H1 (cell line): ENCODE measurements at regions not wholly inside any gene's neighbourhood (a gene's known extent, or its start where the extent isn't known, plus 50 kb on each side); places are given as distances from the start of the nearest gene placed in this dataset.

Experiments used
- CTCF ChIA-PET: fragments of 300-600 bp; sonication (Branson Sonifier 250); formaldehyde crosslinking; loops from one replicate; lab custom pipeline; 2021; ENCODE audit not compliant: partially characterized antibody; lab: Charles Lee
- POLR2A ChIA-PET: fragments of 300-600 bp; sonication (Branson Sonifier 250); formaldehyde crosslinking; loops from one replicate; lab custom pipeline; 2021; ENCODE audit warnings: inconsistent platforms; ENCODE audit not compliant: partially characterized antibody; lab: Charles Lee
- DNase-seq, 2 experiments: peaks; one replicate each; pipeline versions ENCODE4 v3.0.0 to v3.0.0-alpha.2; 2010 to 2022; ENCODE audit warnings: low spot score in 2 of 2, low read depth in 1 of 2, mixed read lengths in 1 of 2
- FAIRE-seq: peaks from 2 replicates; lab custom pipeline; 2011; peaks lifted over from hg19 to GRCh38; lab: Jason Lieb, UNC
- H2AFZ ChIP-seq: 2 replicates; pipeline ENCODE4 v1.8.1; 2012; ENCODE audit warnings: low read length, inconsistent platforms
- H2AK5ac ChIP-seq: 2 replicates; pipeline ENCODE4 v1.6.1; 2013; ENCODE audit warnings: low read depth, low read length
- H2BK120ac ChIP-seq: replicated peaks from 2 replicates; pipeline ENCODE3; 2013; ENCODE audit warnings: low read depth, low read length, inconsistent platforms
- H2BK12ac ChIP-seq: 2 replicates; pipeline ENCODE4 v1.6.1; 2013; ENCODE audit warnings: low read depth, low read length
- H2BK15ac ChIP-seq: 2 replicates; pipeline ENCODE4 v1.6.1; 2013; ENCODE audit warnings: low read length
- H2BK20ac ChIP-seq: 2 replicates; pipeline ENCODE4 v1.6.1; 2013; ENCODE audit warnings: low read length
- H2BK5ac ChIP-seq: 2 replicates; pipeline ENCODE4 v1.6.1; 2013; ENCODE audit warnings: low read depth, low read length
- H3K14ac ChIP-seq: 2 replicates; pipeline ENCODE4 v1.6.1; 2013; ENCODE audit warnings: inconsistent platforms; ENCODE audit not compliant: insufficient read length
- H3K18ac ChIP-seq: 2 replicates; pipeline ENCODE4 v1.6.1; 2013; ENCODE audit warnings: low read length; ENCODE audit errors: extremely low read depth
- H3K23ac ChIP-seq: 2 replicates; pipeline ENCODE4 v1.6.1; 2013; ENCODE audit warnings: inconsistent platforms; ENCODE audit not compliant: insufficient read length
- H3K23me2 ChIP-seq: 2 replicates; pipeline ENCODE4 v1.6.1; 2013; ENCODE audit warnings: low read depth, low read length
- H3K27ac ChIP-seq: 2 replicates; pipeline ENCODE4 v1.6.1; 2011; ENCODE audit warnings: low read depth, low read length, inconsistent platforms
- H3K27me3 ChIP-seq, 4 experiments: replicated peaks in 1 of 4; 1 replicate in 1 of 4; 2 replicates in 3 of 4; pipeline versions ENCODE4 v1.6.1 to v1.8.1; 2011 to 2013; ENCODE audit warnings: low read length in 3 of 4, mild to moderate bottlenecking in 3 of 4, inconsistent platforms in 2 of 4, mixed read lengths in 2 of 4, moderate library complexity in 1 of 4; ENCODE audit not compliant: control insufficient read depth in 3 of 4, insufficient read depth in 3 of 4; ENCODE audit errors: extremely low read depth in 1 of 4
- H3K36me3 ChIP-seq, 4 experiments: 2 replicates each; pipeline versions ENCODE4 v1.6.1 to v1.8.1; 2011 to 2013; ENCODE audit warnings: mild to moderate bottlenecking in 4 of 4, low read length in 3 of 4, moderate library complexity in 2 of 4, control low read depth in 1 of 4, inconsistent platforms in 1 of 4; ENCODE audit not compliant: insufficient read depth in 4 of 4, control insufficient read depth in 2 of 4
- H3K4ac ChIP-seq: replicated peaks from 2 replicates; pipeline ENCODE3; 2013; ENCODE audit warnings: low read length, low read depth, mixed read lengths, inconsistent platforms; ENCODE audit not compliant: insufficient read length
- H3K4me1 ChIP-seq, 4 experiments: replicated peaks in 1 of 4; 1 replicate in 1 of 4; 2 replicates in 3 of 4; pipeline versions ENCODE4 v1.6.1 to v1.8.1; 2011 to 2013; ENCODE audit warnings: low read length in 3 of 4, inconsistent platforms in 2 of 4, mixed read lengths in 1 of 4; ENCODE audit not compliant: insufficient read depth in 4 of 4, control insufficient read depth in 3 of 4
- H3K4me2 ChIP-seq, 2 experiments: 2 replicates each; pipeline versions ENCODE4 v1.6.1 to v1.8.1; 2011 to 2013; ENCODE audit warnings: low read depth in 2 of 2, low read length in 2 of 2, control low read depth in 1 of 2, inconsistent platforms in 1 of 2, mild to moderate bottlenecking in 1 of 2; ENCODE audit not compliant: insufficient read depth in 1 of 2
- H3K4me3 ChIP-seq, 4 experiments: fragments of 200-600, 300-600 bp in 1 of 4; sonication (generic), shearing (Covaris generic), sonication (Bioruptor Twin) in 1 of 4; 2 replicates each; pipeline versions ENCODE4 v1.5.1 to v1.8.1; 2011 to 2016; ENCODE audit warnings: low read length in 4 of 4, low read depth in 3 of 4, control low read depth in 2 of 4, inconsistent platforms in 2 of 4, mild to moderate bottlenecking in 2 of 4, mixed read lengths in 1 of 4, moderate library complexity in 1 of 4; ENCODE audit not compliant: insufficient read depth in 2 of 4; ENCODE audit errors: extremely low read depth in 1 of 4
- H3K56ac ChIP-seq: replicated peaks from 2 replicates; pipeline ENCODE3; 2013; ENCODE audit warnings: low read depth, mild to moderate bottlenecking, mixed read lengths, low read length, inconsistent platforms; ENCODE audit not compliant: insufficient read length
- H3K79me1 ChIP-seq: 2 replicates; pipeline ENCODE4 v1.6.1; 2013; ENCODE audit warnings: low read depth, low read length, control low read depth
- H3K79me2 ChIP-seq, 2 experiments: 2 replicates each; pipeline versions ENCODE4 v1.6.1 to v1.8.1; 2012 to 2013; ENCODE audit warnings: low read length in 2 of 2, mild to moderate bottlenecking in 2 of 2, inconsistent platforms in 1 of 2; ENCODE audit not compliant: insufficient read depth in 2 of 2, control insufficient read depth in 1 of 2
- H3K9ac ChIP-seq, 4 experiments: replicated peaks in 1 of 4; 1 replicate in 1 of 4; 2 replicates in 3 of 4; pipeline versions ENCODE4 v1.6.1 to v1.8.1; 2011 to 2013; ENCODE audit warnings: low read depth in 3 of 4, low read length in 3 of 4, control low read depth in 2 of 4, mild to moderate bottlenecking in 2 of 4, moderate library complexity in 2 of 4, inconsistent platforms in 1 of 4; ENCODE audit errors: extremely low read depth in 1 of 4
- H3K9me3 ChIP-seq, 2 experiments: 2 replicates each; pipeline versions ENCODE4 v1.6.1 to v1.8.1; 2012 to 2013; ENCODE audit warnings: mild to moderate bottlenecking in 2 of 2, moderate library complexity in 2 of 2, control low read depth in 1 of 2, inconsistent platforms in 1 of 2, low read depth in 1 of 2, low read length in 1 of 2, mixed read lengths in 1 of 2; ENCODE audit not compliant: insufficient read depth in 2 of 2
- H4K20me1 ChIP-seq, 2 experiments: replicated peaks in 1 of 2; 2 replicates each; pipeline versions ENCODE3 to v1.8.1; 2011 to 2013; ENCODE audit warnings: inconsistent platforms in 2 of 2, low read length in 2 of 2, mild to moderate bottlenecking in 1 of 2; ENCODE audit not compliant: insufficient read depth in 2 of 2, control insufficient read depth in 1 of 2
- H4K5ac ChIP-seq: 2 replicates; pipeline ENCODE4 v1.6.1; 2013; ENCODE audit warnings: low read length, low read depth, mixed read lengths, inconsistent platforms; ENCODE audit not compliant: insufficient read length
- H4K8ac ChIP-seq: 2 replicates; pipeline ENCODE4 v1.8.0; 2013; ENCODE audit warnings: mild to moderate bottlenecking, moderate library complexity, low read length, inconsistent platforms; ENCODE audit not compliant: insufficient read depth; ENCODE audit errors: extremely low read depth
- H4K91ac ChIP-seq: replicated peaks from 2 replicates; pipeline ENCODE3; 2013; ENCODE audit warnings: low read length, mixed read lengths, inconsistent platforms; ENCODE audit not compliant: insufficient read length
- BACH1 ChIP-seq: IDR thresholded peaks from 2 replicates; pipeline ENCODE4 v1.6.1; 2012; ENCODE audit warnings: low read length, improper control_type of control experiment
- E2F6 ChIP-seq: IDR thresholded peaks from 2 replicates; pipeline ENCODE4 v1.6.1; 2012; ENCODE audit warnings: inconsistent platforms
- EZH2 ChIP-seq: fragments of 200-600 bp; sonication (generic); IDR thresholded peaks from 2 replicates; pipeline ENCODE4 v1.7.1; 2012; ENCODE audit warnings: low read depth, mild to moderate bottlenecking, moderate library complexity, low read length, inconsistent platforms; ENCODE audit not compliant: severe bottlenecking
- GABPA ChIP-seq: IDR thresholded peaks from 2 replicates; pipeline ENCODE4 v1.6.1; 2011; ENCODE audit warnings: mild to moderate bottlenecking, low read length, moderate library complexity, borderline replicate concordance; ENCODE audit not compliant: insufficient read depth
- GTF2F1 ChIP-seq: IDR thresholded peaks from 2 replicates; pipeline ENCODE4 v1.6.1; 2012; ENCODE audit warnings: low read depth, low read length, improper control_type of control experiment, borderline replicate concordance
- HDAC2 ChIP-seq, 2 experiments: fragments of 300-600 bp in 1 of 2; sonication (generic) in 1 of 2; IDR thresholded peaks; 2 replicates each; pipeline ENCODE4 v1.6.1; 2011 to 2012; ENCODE audit warnings: low read depth in 2 of 2, low read length in 2 of 2, mild to moderate bottlenecking in 2 of 2, moderate library complexity in 2 of 2, borderline replicate concordance in 1 of 2, inconsistent platforms in 1 of 2
- JUN ChIP-seq: IDR thresholded peaks from 2 replicates; pipeline ENCODE4 v1.6.1; 2011; ENCODE audit warnings: low read depth, mild to moderate bottlenecking, improper control_type of control experiment, low read length
- JUND ChIP-seq: IDR thresholded peaks from 2 replicates; pipeline ENCODE4 v1.6.1; 2011; ENCODE audit warnings: mild to moderate bottlenecking, improper control_type of control experiment, low read length
- PHF8 ChIP-seq: fragments of 200-600 bp; sonication (generic); conservative IDR thresholded peaks from 2 replicates; pipeline ENCODE4 v1.7.1; 2012; ENCODE audit warnings: low read depth, mild to moderate bottlenecking, inconsistent platforms, low read length, moderate library complexity
- RAD21 ChIP-seq, 2 experiments: IDR thresholded peaks in 1 of 2; conservative IDR thresholded peaks in 1 of 2; 2 replicates each; pipeline ENCODE4 v1.6.1; 2011; ENCODE audit warnings: low read depth in 2 of 2, low read length in 2 of 2, improper control_type of control experiment in 1 of 2, inconsistent platforms in 1 of 2, mild to moderate bottlenecking in 1 of 2, moderate library complexity in 1 of 2
- RXRA ChIP-seq: IDR thresholded peaks from 2 replicates; pipeline ENCODE4 v1.6.1; 2011; ENCODE audit warnings: low read depth, mild to moderate bottlenecking, low read length, moderate library complexity; ENCODE audit not compliant: insufficient read depth
- SAP30 ChIP-seq: fragments of 300-600 bp; sonication (generic); IDR thresholded peaks from 2 replicates; pipeline ENCODE4 v1.7.1; 2012; ENCODE audit warnings: low read length, moderate library complexity, mild to moderate bottlenecking, inconsistent platforms; ENCODE audit not compliant: insufficient read depth, insufficient replicate concordance
- SIN3A ChIP-seq, 2 experiments: IDR thresholded peaks in 1 of 2; conservative IDR thresholded peaks in 1 of 2; 2 replicates each; pipeline ENCODE4 v1.6.1; 2011 to 2012; ENCODE audit warnings: low read length in 2 of 2, improper control_type of control experiment in 1 of 2, low read depth in 1 of 2, mild to moderate bottlenecking in 1 of 2
- WGBS, 2 experiments: shearing (Covaris generic) in 1 of 2; methylation state at CpG; one replicate each; pipeline versions ENCODE4 v1.1.6 to v1.1.7; 2013 to 2015; ENCODE audit warnings: low lambda C conversion rate in 2 of 2, mixed read lengths in 2 of 2, inconsistent platforms in 1 of 2, low coverage in 1 of 2, missing lambda C conversion rate in 1 of 2; ENCODE audit not compliant: insufficient replicate concordance in 2 of 2, insufficient coverage in 1 of 2, insufficient read length in 1 of 2; ENCODE audit errors: extremely low coverage in 1 of 2, missing lambda C conversion rate in 1 of 2; 5-methylcytosine and 5-hydroxymethylcytosine counted together

- DNase-seq (no peak), FAIRE-seq (no peak)
- Histone ChIP-seq H2BK120ac (no peak overlapping the region), H2BK15ac (no peak overlapping the region), H2BK12ac (no peak overlapping the region), H3K4me1 (no peaks in the 10 kb centered on the region), H3K27me3 (no peaks in the 10 kb centered on the region), H3K4me3 (no peak overlapping the region), H3K9me3 (no peaks in the 10 kb centered on the region), H4K20me1 (no peaks in the 10 kb centered on the region), H3K4ac (no peak overlapping the region), H3K36me3 (no peaks in the 10 kb centered on the region), H3K23ac (no peak overlapping the region), H2AK5ac (no peak overlapping the region), H3K79me2 (no peaks in the 10 kb centered on the region), H2BK5ac (no peak overlapping the region), H4K8ac (no peak overlapping the region), H4K91ac (no peak overlapping the region), H3K9ac (no peak overlapping the region), H3K18ac (no peak overlapping the region), H3K79me1 (no peaks in the 10 kb centered on the region), H4K5ac (no peak overlapping the region), H3K14ac (no peak overlapping the region), H3K4me2 (no peak overlapping the region), H3K27ac (no peak overlapping the region), H3K23me2 (no peaks in the 10 kb centered on the region), H2BK20ac (no peak overlapping the region), H3K56ac (no peak overlapping the region), H2AFZ (no peak overlapping the region)
- CTCF ChIA-PET = no interaction called here
- WGBS, 2 experiments = 67% methylated on average over 1 of the region's 1 CpG; no CpG with 5 or more reads in 1 of the 2 experiments
- POLR2A ChIA-PET = no interaction called here
- TF ChIP-seq JUND (no peak), PHF8 (no peak), E2F6 (no peak), GTF2F1 (no peak), GABPA (no peak), SIN3A (conservative IDR thresholded peaks at IDR 0.05 in 1 of 2, IDR thresholded peaks at IDR 0.05 in 1 of 2; ENCODE audit: low read depth in 1 of 2, low read length in 2 of 2) (no peak), JUN (no peak), HDAC2 (IDR thresholded peaks at IDR 0.05; ENCODE audit: borderline replicate concordance in 1 of 2, low read depth in 2 of 2, low read length in 2 of 2) (no peak), BACH1 (no peak), EZH2 (no peak), RAD21 (IDR thresholded peaks at IDR 0.05 in 1 of 2, conservative IDR thresholded peaks at IDR 0.05 in 1 of 2; ENCODE audit: low read depth in 2 of 2, low read length in 2 of 2) (no peak), SAP30 (no peak), RXRA (no peak)
These were observed 693.0 kb downstream of the NR2F2 start for GRCh38 chr15:97023488-97023844.
